Rectal smooth muscle tissue (tissue), 1 donor: ENCODE measurements at regions not wholly inside any gene's neighbourhood (a gene's known extent, or its start where the extent isn't known, plus 50 kb on each side); places are given as distances from the start of the nearest gene placed in this dataset.

ENCODE experiments used
- H3K27ac ChIP-seq: one replicate; pipeline ENCODE4 v1.7.0; 2013; ENCODE audit warnings: low read depth, low read length, inconsistent platforms
- H3K27me3 ChIP-seq: one replicate; pipeline ENCODE4 v1.7.0; 2013; ENCODE audit warnings: low read length; ENCODE audit not compliant: control insufficient read depth, insufficient read depth
- H3K36me3 ChIP-seq: one replicate; pipeline ENCODE4 v1.7.0; 2013; ENCODE audit warnings: low read length; ENCODE audit not compliant: control insufficient read depth, insufficient read depth
- H3K4me1 ChIP-seq: one replicate; pipeline ENCODE4 v1.7.0; 2013; ENCODE audit warnings: low read length; ENCODE audit not compliant: control insufficient read depth, insufficient read depth
- H3K4me3 ChIP-seq: one replicate; pipeline ENCODE4 v1.7.0; 2013; ENCODE audit warnings: low read length
- H3K9ac ChIP-seq: one replicate; pipeline ENCODE4 v1.7.0; 2013; ENCODE audit warnings: low read length

DNA sequence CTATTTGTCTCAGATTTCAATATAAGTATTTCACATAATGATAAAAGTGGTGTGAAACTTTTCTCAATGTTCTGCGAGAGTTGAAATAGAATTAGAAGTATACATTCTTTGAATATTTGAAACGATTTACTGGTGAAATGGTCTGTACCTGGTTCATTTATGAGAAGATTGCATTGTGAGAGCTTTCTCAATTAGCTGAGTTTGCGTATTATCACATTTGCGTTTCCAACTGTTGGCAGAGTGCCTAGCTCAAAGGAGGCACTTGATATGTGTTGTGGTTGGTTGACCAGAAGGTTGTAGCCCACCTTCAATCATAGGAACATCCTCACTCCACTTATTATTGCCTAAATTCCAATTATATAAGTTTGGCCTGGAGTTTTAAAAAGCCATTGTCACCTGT is 58.8 kb upstream of the EXOC2 start:
- Histone ChIP-seq H3K36me3 (no peaks in the 10 kb centered on the region), H3K27ac (no peak overlapping the region), H3K4me3 (no peak overlapping the region), H3K9ac (no peak overlapping the region), H3K27me3 (no peaks in the 10 kb centered on the region), H3K4me1 (no peaks in the 10 kb centered on the region)

DNA sequence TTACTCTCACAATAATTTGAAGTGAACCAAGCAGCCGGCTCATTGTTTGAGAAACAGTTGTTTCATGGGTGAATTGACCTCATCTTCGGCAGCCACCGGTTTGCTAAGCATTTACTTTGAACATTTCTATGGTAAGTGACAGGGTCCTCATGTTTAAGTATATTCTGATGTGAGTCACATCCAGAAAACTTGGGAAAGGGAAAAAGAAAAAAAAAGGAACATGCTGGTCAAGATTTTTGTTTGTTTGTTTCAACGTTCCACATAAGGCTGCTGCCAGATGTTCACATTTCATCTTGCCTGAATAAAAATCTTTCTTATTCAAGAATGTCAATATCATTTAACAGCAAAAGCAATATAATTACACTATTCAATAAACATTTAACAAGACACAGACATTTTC is 55.0 kb upstream of the EXOC2 start:
- no peaks in the 10 kb centered on the region for H3K4me1 ChIP-seq
- no peak overlapping the region for H3K4me3 ChIP-seq
- H3K27ac ChIP-seq, result no peak overlapping the region
- H3K27me3 ChIP-seq, result no peaks in the 10 kb centered on the region
- H3K36me3 ChIP-seq, result no peaks in the 10 kb centered on the region
- H3K9ac ChIP-seq, result no peak overlapping the region

DNA sequence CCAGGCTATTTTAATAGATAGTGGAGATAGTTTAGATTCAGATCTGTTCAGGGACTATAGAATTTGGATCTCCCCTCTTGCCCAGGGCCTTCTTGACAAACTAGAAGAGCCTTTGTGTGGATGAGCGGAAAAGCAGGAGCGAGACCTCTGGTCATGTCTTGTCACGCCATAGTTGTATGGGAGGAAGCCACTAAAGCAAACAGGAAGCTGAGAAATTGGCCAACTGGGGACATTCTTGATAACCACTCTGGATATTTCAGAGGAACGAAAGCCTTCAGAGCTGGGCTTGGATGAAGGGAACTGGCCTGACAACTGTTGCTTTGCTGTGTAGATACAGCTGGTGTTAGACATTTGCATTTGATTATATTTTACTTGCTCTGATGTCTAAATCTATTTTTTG is 54.1 kb upstream of the EXOC2 start:
- Histone ChIP-seq H3K27ac (no peak overlapping the region), H3K4me1 (no peaks in the 10 kb centered on the region), H3K9ac (no peak overlapping the region), H3K4me3 (no peak overlapping the region), H3K36me3 (no peaks in the 10 kb centered on the region), H3K27me3 (no peaks in the 10 kb centered on the region)

DNA sequence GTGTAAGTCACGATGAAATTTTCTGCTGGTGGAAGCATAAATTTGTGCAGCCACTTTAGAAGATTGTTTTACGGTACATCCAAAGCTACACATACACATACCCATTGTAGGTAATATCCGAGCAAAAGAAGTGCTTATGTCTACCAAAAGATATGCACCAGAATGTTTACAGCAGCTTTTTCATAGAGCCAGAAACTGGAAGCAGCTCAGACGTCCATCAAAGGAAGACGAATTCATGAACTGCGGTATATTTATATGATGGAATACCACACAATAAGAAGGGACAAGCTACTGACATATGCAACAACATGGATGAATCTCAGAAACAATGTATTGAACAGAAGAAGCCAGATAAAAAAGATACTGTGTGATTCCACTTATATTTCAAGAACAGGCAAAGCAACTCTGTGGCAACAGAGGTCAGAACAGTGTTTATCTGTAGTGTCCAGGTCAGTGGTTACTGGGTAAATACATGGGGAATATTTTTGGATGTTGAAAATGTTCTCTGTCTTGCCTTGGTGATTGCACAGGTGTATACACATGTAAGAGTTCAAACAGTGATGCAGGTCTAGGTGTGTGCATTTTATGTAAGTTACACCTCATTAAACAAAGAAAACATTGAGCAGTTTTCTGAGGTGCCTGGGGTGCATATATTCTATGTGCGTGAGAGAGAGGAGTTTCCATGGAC is 51.9 kb upstream of the EXOC2 start:
- no peaks in the 10 kb centered on the region for H3K36me3 ChIP-seq
- H3K4me1 ChIP-seq, result no peaks in the 10 kb centered on the region
- H3K4me3 ChIP-seq, result no peak overlapping the region
- H3K27me3 ChIP-seq, result no peaks in the 10 kb centered on the region
- H3K9ac ChIP-seq, result no peak overlapping the region
- no peak overlapping the region for H3K27ac ChIP-seq

DNA sequence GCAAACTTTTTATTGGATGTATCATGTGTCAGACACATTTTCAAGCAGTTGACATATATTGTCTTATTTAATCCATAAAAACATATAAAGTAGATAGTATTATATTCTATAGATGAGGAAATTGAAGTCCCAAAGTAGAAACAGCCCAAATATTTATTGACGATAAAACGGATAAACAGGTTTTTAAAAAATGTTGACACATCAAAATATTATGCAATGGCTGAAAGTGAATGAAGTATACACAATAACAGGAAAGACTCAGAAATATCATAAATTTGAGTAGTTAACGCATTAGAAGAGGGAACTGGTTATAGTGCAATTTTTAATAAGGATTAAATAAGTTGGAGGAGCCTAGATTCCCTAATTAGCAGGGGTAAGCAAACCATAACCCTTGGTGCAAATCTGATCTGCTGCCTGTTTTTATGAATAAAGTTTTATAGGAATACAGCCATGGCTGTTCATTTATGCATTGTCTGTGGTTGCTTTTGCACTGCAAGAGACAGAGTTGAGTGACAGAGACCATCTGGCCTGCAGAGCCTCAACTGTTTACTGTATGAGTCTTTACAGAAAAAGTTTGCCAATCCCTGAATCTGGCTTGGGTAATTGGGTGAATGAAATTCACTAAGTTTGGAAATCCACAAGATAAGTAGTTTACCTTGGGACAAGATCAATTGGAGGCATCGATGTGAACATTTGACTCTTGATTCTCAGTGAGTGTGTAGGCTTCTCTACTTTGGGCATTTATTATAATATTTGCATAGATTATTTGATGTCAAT is 50.6 kb upstream of the EXOC2 start:
- Histone ChIP-seq H3K9ac (no peak overlapping the region), H3K27me3 (no peaks in the 10 kb centered on the region), H3K36me3 (no peaks in the 10 kb centered on the region), H3K27ac (no peak overlapping the region), H3K4me1 (no peaks in the 10 kb centered on the region), H3K4me3 (no peak overlapping the region)
